Ovary (tissue), 7 donors: ENCODE measurements at regions not wholly inside any gene's neighbourhood (a gene's known extent, or its start where the extent isn't known, plus 50 kb on each side); places are given as distances from the start of the nearest gene placed in this dataset.

Source experiments
- DNase-seq, 5 donors: peaks; one replicate each; pipeline ENCODE4 v3.0.0-alpha.2; 2019 to 2020
- H3K27ac ChIP-seq, 2 donors: fragments of 200-600 bp; one replicate each; pipeline versions ENCODE4 v1.5.1 to v1.8.0; 2019 to 2022
- H3K27me3 ChIP-seq: fragments of 200-600 bp; one replicate; pipeline ENCODE4 v1.8.0; 2022
- H3K36me3 ChIP-seq: fragments of 200-600 bp; sonication (generic); one replicate; pipeline ENCODE4 v1.5.1; 2019
- H3K4me1 ChIP-seq: one replicate; pipeline ENCODE4 v1.8.1; 2013; ENCODE audit warnings: mild to moderate bottlenecking, moderate library complexity; ENCODE audit not compliant: insufficient read depth
- H3K4me3 ChIP-seq: fragments of 200-600 bp; sonication (generic); one replicate; pipeline ENCODE4 v1.5.1; 2017
- H3K9me3 ChIP-seq, 2 donors: fragments of 200-600 bp in 1 of 2; sonication (generic) in 1 of 2; one replicate each; pipeline versions ENCODE4 v1.5.1 to v1.8.1; 2013 to 2019; ENCODE audit warnings: mild to moderate bottlenecking in 1 of 2, moderate library complexity in 1 of 2
- EP300 ChIP-seq: sonication (generic); formaldehyde crosslinking; IDR thresholded peaks from one replicate; pipeline ENCODE4 v1.6.1; 2017; ENCODE audit warnings: antibody characterized with exemption
- POLR2A ChIP-seq: fragments of 450-650 bp; IDR thresholded peaks from one replicate; pipeline ENCODE4 v1.6.1; 2017; ENCODE audit warnings: antibody characterized with exemption, mild to moderate bottlenecking, moderate library complexity
- WGBS, 3 donors: extraction: QIAGEN DNeasy Blood & Tissue Kit in 1 of 3; methylation state at CpG; one replicate each; pipeline versions ENCODE4 v1.1.5 to v1.1.7; 2013 to 2017; 5-methylcytosine and 5-hydroxymethylcytosine counted together
- intact Hi-C, 4 donors: fragments of 100-400 bp; cut with DNase I; formaldehyde crosslinking; loops; one replicate each; pipeline versions ENCODE4 v1.11.0 to v1.15.1; 2022 to 2023
- TF ChIP-seq, protein P1 (sequence below), 3 donors: fragments of 450-650 bp in 2 of 3; fragments of 200-600 bp in 1 of 3; IDR thresholded peaks; one replicate each; pipeline versions ENCODE4 v1.5.1 to v1.8.0; 2016 to 2022; ENCODE audit warnings: antibody characterized with exemption in 3 of 3, mild to moderate bottlenecking in 1 of 3
- donor health status: DM: no; HTN: no; CAD: no; lungs with moderate emphysema.
- donor health status: DM: no; HTN: no; CAD: no.
- donor health status: Bipolar disorder and iron deficiency.
- donor health status: DM: no; HTN: no; CAD: no.
- donor health status: DM: yes; HTN: yes; CAD: no.

DNA sequence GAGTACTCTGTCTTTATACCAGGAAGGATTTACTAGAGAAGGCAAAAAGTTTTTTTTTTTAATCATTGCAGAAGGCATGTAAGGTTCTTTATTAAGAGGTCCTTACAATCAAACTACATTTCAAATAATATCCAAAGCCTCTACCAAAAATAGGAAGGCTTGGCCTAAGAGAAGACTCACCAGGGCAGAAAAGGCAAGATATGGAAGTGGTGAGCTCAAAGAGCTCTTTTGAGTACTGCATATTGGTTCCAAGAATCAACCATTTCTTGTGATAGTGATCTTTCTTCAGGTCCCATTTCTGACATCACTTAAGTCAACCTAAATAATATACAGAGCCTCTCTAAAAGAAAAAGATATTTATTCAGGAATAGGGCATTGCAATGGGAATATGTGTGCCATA is 153.2 kb downstream of the FASLG start:
- intact Hi-C loops, result loop anchor here in 1 of 4 donors (10.0 kb wide), 1 partner anchor 403 kb away; no protein-coding TSS in a partner anchor
- no peak overlapping the region for H3K27ac ChIP-seq
- no peaks in the 10 kb centered on the region for H3K9me3 ChIP-seq
- TF ChIP-seq POLR2A, result no peak
- TF ChIP-seq, protein P1, sequence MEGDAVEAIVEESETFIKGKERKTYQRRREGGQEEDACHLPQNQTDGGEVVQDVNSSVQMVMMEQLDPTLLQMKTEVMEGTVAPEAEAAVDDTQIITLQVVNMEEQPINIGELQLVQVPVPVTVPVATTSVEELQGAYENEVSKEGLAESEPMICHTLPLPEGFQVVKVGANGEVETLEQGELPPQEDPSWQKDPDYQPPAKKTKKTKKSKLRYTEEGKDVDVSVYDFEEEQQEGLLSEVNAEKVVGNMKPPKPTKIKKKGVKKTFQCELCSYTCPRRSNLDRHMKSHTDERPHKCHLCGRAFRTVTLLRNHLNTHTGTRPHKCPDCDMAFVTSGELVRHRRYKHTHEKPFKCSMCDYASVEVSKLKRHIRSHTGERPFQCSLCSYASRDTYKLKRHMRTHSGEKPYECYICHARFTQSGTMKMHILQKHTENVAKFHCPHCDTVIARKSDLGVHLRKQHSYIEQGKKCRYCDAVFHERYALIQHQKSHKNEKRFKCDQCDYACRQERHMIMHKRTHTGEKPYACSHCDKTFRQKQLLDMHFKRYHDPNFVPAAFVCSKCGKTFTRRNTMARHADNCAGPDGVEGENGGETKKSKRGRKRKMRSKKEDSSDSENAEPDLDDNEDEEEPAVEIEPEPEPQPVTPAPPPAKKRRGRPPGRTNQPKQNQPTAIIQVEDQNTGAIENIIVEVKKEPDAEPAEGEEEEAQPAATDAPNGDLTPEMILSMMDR (IDR thresholded peaks at IDR 0.05), result no peak
- no peak for TF ChIP-seq EP300
- no peak for DNase-seq
- H3K4me3 ChIP-seq, result no peak overlapping the region
- H3K27me3 ChIP-seq, result no peaks in the 10 kb centered on the region
- no peaks in the 10 kb centered on the region for H3K36me3 ChIP-seq
- H3K4me1 ChIP-seq, result no peaks in the 10 kb centered on the region

DNA sequence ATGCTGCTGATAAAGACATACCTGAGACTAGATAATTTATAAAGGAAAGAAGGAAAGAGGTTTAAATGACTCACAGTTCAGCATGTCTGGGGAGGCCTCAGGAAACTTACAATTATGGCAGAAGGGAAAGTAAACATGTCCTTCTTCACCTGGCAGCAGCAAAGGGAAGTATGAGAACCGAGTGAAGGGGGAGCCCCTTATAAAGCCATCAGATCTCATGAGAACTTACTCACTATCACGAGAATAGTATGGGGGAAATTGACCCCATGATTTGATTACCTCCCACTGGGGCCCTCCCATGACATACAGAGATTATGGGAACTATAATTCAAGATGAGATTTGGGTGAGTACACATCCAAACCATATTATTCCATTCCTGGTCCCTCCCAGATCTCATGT is 154.4 kb downstream of the FASLG start:
- Histone ChIP-seq H3K27ac (no peak overlapping the region), H3K4me1 (no peaks in the 10 kb centered on the region), H3K9me3 (no peaks in the 10 kb centered on the region), H3K27me3 (no peaks in the 10 kb centered on the region), H3K36me3 (no peaks in the 10 kb centered on the region), H3K4me3 (no peak overlapping the region)
- no peak for DNase-seq
- TF ChIP-seq EP300 (no peak), POLR2A (no peak)
- TF ChIP-seq, protein P1 (IDR thresholded peaks at IDR 0.05), result no peak
- intact Hi-C loops, result loop anchor here in 1 of 4 donors (10.0 kb wide), 1 partner anchor 401 kb away; no protein-coding TSS in a partner anchor
- WGBS, 3 donors, result 54 to 69% (median 55%) methylated on average over 2 of the region's 2 CpGs

DNA sequence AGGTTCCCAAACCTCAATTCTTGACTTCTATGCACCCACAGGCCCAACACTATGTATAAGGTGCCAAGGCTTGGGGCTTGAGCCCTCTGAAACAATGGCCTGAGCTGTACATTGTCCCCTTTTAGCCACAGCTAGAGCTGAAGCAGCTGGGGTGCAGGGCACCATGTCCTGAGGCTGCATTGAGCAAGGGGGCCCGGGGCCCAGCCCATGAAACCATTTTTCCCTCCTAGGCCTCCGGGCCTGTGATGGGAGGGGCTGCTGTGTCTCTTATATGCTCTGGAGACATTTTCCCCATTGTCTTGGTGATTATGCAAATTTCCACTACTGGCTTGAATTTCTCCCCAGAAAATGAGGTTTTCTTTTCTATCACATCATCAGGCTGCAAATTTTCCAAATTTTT is 155.5 kb downstream of the FASLG start:
- H3K4me1 ChIP-seq, result no peaks in the 10 kb centered on the region
- H3K4me3 ChIP-seq, result no peak overlapping the region
- 89 to 95% (median 91%) methylated on average over 2 of the region's 2 CpGs for WGBS, 3 donors
- no peaks in the 10 kb centered on the region for H3K27me3 ChIP-seq
- H3K36me3 ChIP-seq, result no peaks in the 10 kb centered on the region
- DNase-seq, result no peak
- intact Hi-C loops, result loop anchor here in 1 of 4 donors (10.0 kb wide), 1 partner anchor 400 kb away; no protein-coding TSS in a partner anchor
- H3K27ac ChIP-seq, result no peak overlapping the region
- TF ChIP-seq, protein P1 (IDR thresholded peaks at IDR 0.05), result no peak
- TF ChIP-seq EP300 (no peak), POLR2A (no peak)
- no peaks in the 10 kb centered on the region for H3K9me3 ChIP-seq

DNA sequence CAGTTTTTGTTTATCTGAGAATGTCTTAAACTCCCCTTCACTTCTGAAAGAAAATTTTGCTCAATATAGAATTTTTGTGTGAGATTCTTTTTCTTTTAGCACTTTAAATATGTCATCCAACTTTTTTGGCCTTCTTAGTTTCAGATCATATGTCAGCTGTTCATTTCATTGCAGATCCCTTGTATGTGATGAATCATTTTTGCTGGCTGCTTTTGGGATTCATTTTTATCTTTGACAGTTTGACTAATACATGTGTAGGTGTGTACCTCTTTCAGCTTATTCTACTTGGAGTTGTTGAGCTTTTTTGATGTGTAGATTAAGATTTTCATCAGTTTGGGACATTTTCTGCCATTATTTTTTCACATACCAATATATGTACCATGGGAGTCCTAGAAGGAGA is 156.8 kb downstream of the FASLG start:
- intact Hi-C loops, result loop anchor here in 1 of 4 donors (10.0 kb wide), 1 partner anchor 399 kb away; no protein-coding TSS in a partner anchor
- DNase-seq, result no peak
- TF ChIP-seq POLR2A (no peak), EP300 (no peak)
- TF ChIP-seq, protein P1 (IDR thresholded peaks at IDR 0.05), result no peak
- no peaks in the 10 kb centered on the region for H3K4me1 ChIP-seq
- H3K27ac ChIP-seq, result no peak overlapping the region
- H3K9me3 ChIP-seq, result no peaks in the 10 kb centered on the region
- H3K36me3 ChIP-seq, result no peaks in the 10 kb centered on the region
- no peak overlapping the region for H3K4me3 ChIP-seq
- no peaks in the 10 kb centered on the region for H3K27me3 ChIP-seq
